H9 (cell line): ENCODE measurements at regions not wholly inside any gene's neighbourhood (a gene's known extent, or its start where the extent isn't known, plus 50 kb on each side); places are given as distances from the start of the nearest gene placed in this dataset.

Source experiments
- DNase-seq: peaks from one replicate; pipeline ENCODE4 v3.0.0-alpha.2; 2017
- H2AFZ ChIP-seq: one replicate; pipeline ENCODE4 v1.6.1; 2013; ENCODE audit warnings: mild to moderate bottlenecking, low read length, control low read depth, moderate library complexity
- H2AK5ac ChIP-seq: 2 replicates; pipeline ENCODE4 v1.6.1; 2013; ENCODE audit warnings: low read length, control low read depth, mixed read lengths; ENCODE audit not compliant: insufficient read length
- H2BK120ac ChIP-seq: one replicate; pipeline ENCODE4 v1.6.1; 2013; ENCODE audit warnings: low read depth, mild to moderate bottlenecking, low read length, control low read depth, inconsistent platforms; ENCODE audit not compliant: poor library complexity, severe bottlenecking
- H2BK12ac ChIP-seq: 2 replicates; pipeline ENCODE4 v1.6.1; 2013; ENCODE audit warnings: low read length, control low read depth, mixed read lengths, low read depth; ENCODE audit not compliant: insufficient read length
- H2BK15ac ChIP-seq: 2 replicates; pipeline ENCODE4 v1.6.1; 2013; ENCODE audit warnings: low read depth, low read length, control low read depth
- H2BK20ac ChIP-seq: one replicate; pipeline ENCODE4 v1.6.1; 2013; ENCODE audit warnings: low read depth, mild to moderate bottlenecking, low read length, control low read depth, inconsistent platforms; ENCODE audit not compliant: poor library complexity, severe bottlenecking
- H2BK5ac ChIP-seq: 2 replicates; pipeline ENCODE4 v1.6.1; 2013; ENCODE audit warnings: low read length, control low read depth, mixed read lengths; ENCODE audit not compliant: insufficient read length
- H3K14ac ChIP-seq: 2 replicates; pipeline ENCODE4 v1.6.1; 2013; ENCODE audit warnings: low read length, control low read depth; ENCODE audit not compliant: insufficient read depth
- H3K18ac ChIP-seq: 2 replicates; pipeline ENCODE4 v1.6.1; 2013; ENCODE audit warnings: low read depth, mild to moderate bottlenecking, mixed read lengths, low read length, control low read depth; ENCODE audit not compliant: insufficient read length
- H3K23ac ChIP-seq: 2 replicates; pipeline ENCODE4 v1.6.1; 2013; ENCODE audit warnings: low read length, control low read depth, mixed read lengths, low read depth; ENCODE audit not compliant: insufficient read length
- H3K23me2 ChIP-seq: 2 replicates; pipeline ENCODE4 v1.6.1; 2013; ENCODE audit warnings: low read depth, mild to moderate bottlenecking, mixed read lengths, low read length, control low read depth; ENCODE audit not compliant: insufficient read length, poor library complexity, severe bottlenecking
- H3K27ac ChIP-seq: 2 replicates; pipeline ENCODE4 v1.5.1; 2013; ENCODE audit warnings: low read length, control low read depth, mixed read lengths, low read depth; ENCODE audit not compliant: insufficient read length
- H3K27me3 ChIP-seq: 2 replicates; pipeline ENCODE4 v1.6.1; 2013; ENCODE audit warnings: low read length, control low read depth, inconsistent platforms; ENCODE audit not compliant: insufficient read depth
- H3K4ac ChIP-seq: 2 replicates; pipeline ENCODE4 v1.6.1; 2013; ENCODE audit warnings: low read depth, mild to moderate bottlenecking, control low read depth, inconsistent platforms, low read length, moderate library complexity
- H3K4me1 ChIP-seq: 2 replicates; pipeline ENCODE4 v1.6.1; 2013; ENCODE audit warnings: low read length, control low read depth, inconsistent platforms; ENCODE audit not compliant: insufficient read depth
- H3K4me2 ChIP-seq: 2 replicates; pipeline ENCODE4 v1.6.1; 2013; ENCODE audit warnings: low read length, control low read depth, mixed read lengths; ENCODE audit not compliant: insufficient read length, insufficient read depth
- H3K56ac ChIP-seq: 2 replicates; pipeline ENCODE4 v1.6.1; 2013; ENCODE audit warnings: low read depth, mild to moderate bottlenecking, mixed read lengths, low read length, control low read depth; ENCODE audit not compliant: insufficient read length
- H3K79me1 ChIP-seq: 2 replicates; pipeline ENCODE4 v1.6.1; 2013; ENCODE audit warnings: low read depth, mild to moderate bottlenecking, moderate library complexity, low read length, control low read depth, inconsistent platforms; ENCODE audit not compliant: insufficient read depth, poor library complexity, severe bottlenecking
- H3K79me2 ChIP-seq: 2 replicates; pipeline ENCODE4 v1.6.1; 2013; ENCODE audit warnings: low read length, control low read depth, inconsistent platforms; ENCODE audit not compliant: insufficient read depth
- H3K9ac ChIP-seq: 2 replicates; pipeline ENCODE4 v1.6.1; 2013; ENCODE audit warnings: low read length, control low read depth, mixed read lengths; ENCODE audit not compliant: insufficient read length; ENCODE audit errors: extremely low read depth
- H3K9me3 ChIP-seq: one replicate; pipeline ENCODE4 v1.6.1; 2013; ENCODE audit warnings: low read depth, low read length, inconsistent platforms; ENCODE audit not compliant: control insufficient read depth
- H3T11ph ChIP-seq: one replicate; pipeline ENCODE4 v1.6.1; 2013; ENCODE audit warnings: mild to moderate bottlenecking, low read length, control low read depth, inconsistent platforms
- H4K20me1 ChIP-seq: one replicate; pipeline ENCODE4 v1.6.1; 2013; ENCODE audit not compliant: control insufficient read depth, insufficient read length, insufficient read depth
- H4K5ac ChIP-seq: 2 replicates; pipeline ENCODE4 v1.6.1; 2013; ENCODE audit warnings: low read depth, mild to moderate bottlenecking, mixed read lengths, low read length, control low read depth; ENCODE audit not compliant: insufficient read length
- H4K8ac ChIP-seq: replicated peaks from 2 replicates; pipeline ENCODE4 v1.6.1; 2013; ENCODE audit warnings: low read length, control low read depth, mixed read lengths, low read depth; ENCODE audit not compliant: insufficient read length
- H4K91ac ChIP-seq: 2 replicates; pipeline ENCODE4 v1.6.1; 2013; ENCODE audit warnings: low read depth, mild to moderate bottlenecking, moderate library complexity, mixed read lengths, low read length, control low read depth; ENCODE audit not compliant: insufficient read length
- H3K27ac Mint-ChIP-seq, 3 experiments: 2 replicates in 2 of 3; 3 replicates in 1 of 3; pipeline ENCODE4 v1.8.0; 2020 to 2021; ENCODE audit warnings: mixed read lengths in 3 of 3, mild to moderate bottlenecking in 1 of 3, moderate library complexity in 1 of 3
- H3K27me3 Mint-ChIP-seq: 2 replicates; pipeline ENCODE4 v1.8.0; 2021; ENCODE audit warnings: low read depth, mild to moderate bottlenecking, moderate library complexity, mixed read lengths
- H3K36me3 Mint-ChIP-seq, 3 experiments: 2 replicates in 2 of 3; 3 replicates in 1 of 3; pipeline ENCODE4 v1.8.0; 2020 to 2021; ENCODE audit warnings: low read depth in 3 of 3, mixed read lengths in 3 of 3; ENCODE audit not compliant: insufficient read depth in 1 of 3
- H3K4me1 Mint-ChIP-seq, 2 experiments: 2 replicates each; pipeline ENCODE4 v1.8.0; 2020; ENCODE audit warnings: mixed read lengths in 2 of 2
- H3K4me3 Mint-ChIP-seq, 2 experiments: 2 replicates in 1 of 2; 3 replicates in 1 of 2; pipeline ENCODE4 v1.8.0; 2020 to 2021; ENCODE audit warnings: mild to moderate bottlenecking in 2 of 2, mixed read lengths in 2 of 2, moderate library complexity in 1 of 2
- H3K9me3 Mint-ChIP-seq, 2 experiments: 2 replicates in 1 of 2; 3 replicates in 1 of 2; pipeline ENCODE4 v1.8.0; 2020; ENCODE audit warnings: mild to moderate bottlenecking in 2 of 2, mixed read lengths in 2 of 2, moderate library complexity in 1 of 2
- WGBS: extraction: QIAGEN DNeasy Blood & Tissue Kit; methylation state at CpG from one replicate; pipeline ENCODE4 v1.1.7; 2013; ENCODE audit warnings: missing lambda C conversion rate, low lambda C conversion rate, mixed read lengths; ENCODE audit not compliant: insufficient read length; ENCODE audit errors: extremely low coverage; 5-methylcytosine and 5-hydroxymethylcytosine counted together
- TF ChIP-seq, protein P1 (sequence below): fragments of 200-600 bp; sonication (generic); conservative IDR thresholded peaks from 3 replicates; pipeline ENCODE4 v1.8.0; 2021; ENCODE audit warnings: antibody characterized with exemption, mild to moderate bottlenecking

DNA sequence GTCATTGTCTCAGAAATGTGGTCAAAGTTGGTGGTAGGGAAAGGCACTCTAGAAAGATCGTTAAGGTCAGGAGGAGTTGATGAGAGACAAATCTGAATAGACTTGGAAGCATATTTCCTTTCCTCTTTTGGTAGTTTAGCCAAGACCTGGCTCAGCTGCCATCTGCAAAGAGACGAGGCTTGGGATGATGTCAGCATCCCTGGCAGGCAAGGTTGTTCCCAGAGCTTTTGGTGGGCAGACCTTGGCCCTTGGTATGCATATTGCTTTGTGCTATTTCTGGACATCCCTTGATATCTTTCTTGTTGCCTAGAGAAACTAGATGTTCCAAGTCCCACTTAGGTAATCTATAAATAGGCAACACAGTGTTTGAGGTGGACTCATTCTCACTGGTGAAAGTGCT is 82.4 kb upstream of the NAF1 start:
- no peak overlapping the region for H2AK5ac ChIP-seq
- no peak overlapping the region for H4K91ac ChIP-seq
- H3K56ac ChIP-seq = no peak overlapping the region
- no peak overlapping the region for H3K9ac ChIP-seq
- no peak overlapping the region for H2BK20ac ChIP-seq
- no peak overlapping the region for H2BK12ac ChIP-seq
- no peaks in the 10 kb centered on the region for H3K9me3 ChIP-seq
- H2AFZ ChIP-seq = no peak overlapping the region
- TF ChIP-seq, protein P1, sequence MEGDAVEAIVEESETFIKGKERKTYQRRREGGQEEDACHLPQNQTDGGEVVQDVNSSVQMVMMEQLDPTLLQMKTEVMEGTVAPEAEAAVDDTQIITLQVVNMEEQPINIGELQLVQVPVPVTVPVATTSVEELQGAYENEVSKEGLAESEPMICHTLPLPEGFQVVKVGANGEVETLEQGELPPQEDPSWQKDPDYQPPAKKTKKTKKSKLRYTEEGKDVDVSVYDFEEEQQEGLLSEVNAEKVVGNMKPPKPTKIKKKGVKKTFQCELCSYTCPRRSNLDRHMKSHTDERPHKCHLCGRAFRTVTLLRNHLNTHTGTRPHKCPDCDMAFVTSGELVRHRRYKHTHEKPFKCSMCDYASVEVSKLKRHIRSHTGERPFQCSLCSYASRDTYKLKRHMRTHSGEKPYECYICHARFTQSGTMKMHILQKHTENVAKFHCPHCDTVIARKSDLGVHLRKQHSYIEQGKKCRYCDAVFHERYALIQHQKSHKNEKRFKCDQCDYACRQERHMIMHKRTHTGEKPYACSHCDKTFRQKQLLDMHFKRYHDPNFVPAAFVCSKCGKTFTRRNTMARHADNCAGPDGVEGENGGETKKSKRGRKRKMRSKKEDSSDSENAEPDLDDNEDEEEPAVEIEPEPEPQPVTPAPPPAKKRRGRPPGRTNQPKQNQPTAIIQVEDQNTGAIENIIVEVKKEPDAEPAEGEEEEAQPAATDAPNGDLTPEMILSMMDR = no peak
- H2BK5ac ChIP-seq = no peak overlapping the region
- peaks cover 8 to 9% of the 10 kb centered on the region in 2 experiments; a peak in 4 of 5 replicates for H3K9me3 Mint-ChIP-seq
- no peak for DNase-seq
- H3K4me1 Mint-ChIP-seq = peaks cover 0 to 5% of the 10 kb centered on the region in 2 experiments; a peak in 2 of 4 replicates
- no peak overlapping the region for H3K23ac ChIP-seq
- no peaks in the 10 kb centered on the region for H3K27me3 ChIP-seq
- peaks cover 0 to 5% (median 0%) of the 10 kb centered on the region in 3 experiments; a peak in 2 of 7 replicates for H3K36me3 Mint-ChIP-seq
- no peaks in the 10 kb centered on the region for H3K27me3 Mint-ChIP-seq
- H3K4me1 ChIP-seq = no peaks in the 10 kb centered on the region
- H3K27ac Mint-ChIP-seq = no peak overlapping the region
- H3K79me1 ChIP-seq = no peaks in the 10 kb centered on the region
- H3K4me3 Mint-ChIP-seq = no peak overlapping the region
- no peaks in the 10 kb centered on the region for H3K23me2 ChIP-seq
- no peak overlapping the region for H3T11ph ChIP-seq
- no peak overlapping the region for H3K4me2 ChIP-seq
- H3K27ac ChIP-seq = no peak overlapping the region
- H4K20me1 ChIP-seq = no peaks in the 10 kb centered on the region
- H3K4ac ChIP-seq = no peak overlapping the region
- no peak overlapping the region for H4K8ac ChIP-seq
- H3K18ac ChIP-seq = no peak overlapping the region
- H2BK120ac ChIP-seq = no peak overlapping the region
- H4K5ac ChIP-seq = no peak overlapping the region
- H3K79me2 ChIP-seq = no peaks in the 10 kb centered on the region
- no CpG with 5 or more reads among the region's 2 CpGs for WGBS
- no peak overlapping the region for H3K14ac ChIP-seq
- H2BK15ac ChIP-seq = no peak overlapping the region
